Glutamatergic neuron (in vitro differentiated cells): ENCODE measurements at regions not wholly inside any gene's neighbourhood (a gene's known extent, or its start where the extent isn't known, plus 50 kb on each side); places are given as distances from the start of the nearest gene placed in this dataset.

ENCODE experiments used
- DNase-seq: peaks from one replicate; pipeline ENCODE4 v3.0.0; 2022
- H3K27ac Mint-ChIP-seq: one replicate; pipeline ENCODE4 v1.8.0; 2020; ENCODE audit warnings: mild to moderate bottlenecking, mixed read lengths, inconsistent platforms; ENCODE audit not compliant: unreplicated experiment
- H3K27me3 Mint-ChIP-seq: one replicate; pipeline ENCODE4 v1.8.0; 2020; ENCODE audit warnings: mild to moderate bottlenecking, moderate library complexity, mixed read lengths, inconsistent platforms; ENCODE audit not compliant: unreplicated experiment
- H3K36me3 Mint-ChIP-seq: one replicate; pipeline ENCODE4 v1.8.0; 2020; ENCODE audit warnings: mild to moderate bottlenecking, mixed read lengths, inconsistent platforms; ENCODE audit not compliant: unreplicated experiment
- H3K4me1 Mint-ChIP-seq: one replicate; pipeline ENCODE4 v1.8.0; 2020; ENCODE audit warnings: mild to moderate bottlenecking, low read depth, mixed read lengths, inconsistent platforms; ENCODE audit not compliant: unreplicated experiment
- H3K4me3 Mint-ChIP-seq: one replicate; pipeline ENCODE4 v1.8.0; 2020; ENCODE audit warnings: mild to moderate bottlenecking, mixed read lengths, inconsistent platforms; ENCODE audit not compliant: unreplicated experiment
- H3K9me3 Mint-ChIP-seq: one replicate; pipeline ENCODE4 v1.8.0; 2020; ENCODE audit warnings: mild to moderate bottlenecking, moderate library complexity, mixed read lengths, inconsistent platforms; ENCODE audit not compliant: unreplicated experiment
- CTCF ChIP-seq: fragments of 200-600 bp; sonication (generic); IDR thresholded peaks from one replicate; pipeline ENCODE4 v1.5.0; 2021; ENCODE audit not compliant: partially characterized antibody, unreplicated experiment

- no peak overlapping the region for H3K4me3 Mint-ChIP-seq
- H3K9me3 Mint-ChIP-seq: no peaks in the 10 kb centered on the region
- DNase-seq: no peak
- H3K27ac Mint-ChIP-seq: no peak overlapping the region
- no peak for TF ChIP-seq CTCF
- H3K4me1 Mint-ChIP-seq: no peaks in the 10 kb centered on the region
- H3K36me3 Mint-ChIP-seq: no peaks in the 10 kb centered on the region
- no peaks in the 10 kb centered on the region for H3K27me3 Mint-ChIP-seq
Measured at GRCh38 chr18:56162311-56163265, 475.8 kb downstream of the TXNL1 start.

GRCh38 chr18:56161566-56162260 is 476.7 kb downstream of the TXNL1 start:
- no peak for DNase-seq
- Mint-ChIP-seq H3K9me3 (no peaks in the 10 kb centered on the region), H3K4me3 (no peak overlapping the region), H3K36me3 (no peaks in the 10 kb centered on the region), H3K27me3 (no peaks in the 10 kb centered on the region), H3K27ac (no peak overlapping the region), H3K4me1 (no peaks in the 10 kb centered on the region)
- TF ChIP-seq CTCF: no peak

GRCh38 chr18:56158676-56159075 is 479.7 kb downstream of the TXNL1 start:
- Mint-ChIP-seq H3K36me3 (no peaks in the 10 kb centered on the region), H3K4me3 (no peak overlapping the region), H3K27me3 (no peaks in the 10 kb centered on the region), H3K9me3 (peaks cover 1% of the 10 kb centered on the region), H3K4me1 (no peaks in the 10 kb centered on the region), H3K27ac (no peak overlapping the region)
- DNase-seq: no peak
- TF ChIP-seq CTCF: no peak

GRCh38 chr18:56157541-56157940 is 480.9 kb downstream of the TXNL1 start:
- no peak overlapping the region for H3K27ac Mint-ChIP-seq
- peaks cover 4% of the 10 kb centered on the region for H3K4me1 Mint-ChIP-seq
- H3K27me3 Mint-ChIP-seq: no peaks in the 10 kb centered on the region
- peaks cover 1% of the 10 kb centered on the region for H3K9me3 Mint-ChIP-seq
- no peak overlapping the region for H3K4me3 Mint-ChIP-seq
- DNase-seq: no peak
- TF ChIP-seq CTCF: no peak
- no peaks in the 10 kb centered on the region for H3K36me3 Mint-ChIP-seq
